ENCODE measurements at regions not wholly inside any gene's neighbourhood (a gene's known extent, or its start where the extent isn't known, plus 50 kb on each side); places are given as distances from the start of the nearest gene placed in this dataset.
"Not testable (repeated sequence)": the region's sequence is repeated elsewhere in the genome, so short reads cannot be mapped to it uniquely, and the experiment has no call there.

DNA sequence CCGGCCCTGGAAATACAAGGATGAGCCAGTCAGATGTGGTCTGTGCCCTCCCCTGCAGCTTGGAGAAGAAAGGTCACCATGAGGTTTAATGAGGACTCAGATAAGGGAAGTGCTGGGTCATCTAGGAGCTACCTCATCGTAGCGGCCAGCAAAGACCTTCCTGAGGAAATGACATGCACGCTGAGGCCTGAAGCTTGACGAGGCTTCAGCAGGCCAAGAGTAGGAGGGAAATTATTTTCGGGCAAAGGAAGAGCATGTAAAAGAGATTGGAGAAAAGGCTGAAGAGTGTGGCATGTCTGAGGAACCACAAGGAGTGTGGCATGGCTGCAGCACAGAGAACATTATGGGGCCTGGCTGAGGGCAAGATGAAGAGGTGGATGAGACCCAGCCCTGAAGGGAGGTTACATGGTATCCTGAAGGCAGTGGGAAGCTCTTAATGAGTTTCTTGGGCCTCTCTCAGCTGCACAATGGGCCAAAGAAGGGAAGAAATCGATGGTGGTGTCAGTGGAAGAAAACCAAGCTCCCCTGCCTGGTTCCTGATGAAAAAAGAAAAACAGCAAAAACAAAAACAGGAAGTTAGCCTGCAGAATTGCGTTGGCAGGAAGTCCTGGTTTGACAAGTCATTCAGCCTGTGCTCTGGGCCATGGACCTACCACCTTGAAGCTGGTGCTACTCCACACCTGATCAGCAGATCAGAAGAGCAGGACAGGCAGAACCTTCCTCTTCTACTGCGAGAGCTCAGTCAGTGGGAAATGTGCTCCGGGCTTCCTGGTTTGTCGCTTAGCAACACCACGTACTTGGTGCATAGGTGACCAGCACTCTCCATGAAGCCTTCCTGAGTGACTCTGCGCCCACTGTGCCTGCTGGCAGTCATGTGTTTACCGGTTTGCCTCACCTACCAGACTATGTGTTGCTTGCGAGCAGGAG is 134.5 kb upstream of the KLF3 start:
- no peaks in the 10 kb centered on the region for H3K36me3 ChIP-seq
- intact Hi-C loops (cut with DNase I), result loop anchor here (10.0 kb wide), 1 partner anchor 465 kb away; no protein-coding TSS in a partner anchor
- no peaks in the 10 kb centered on the region for H3K27me3 ChIP-seq
- DNase-seq (ENCODE audit: low spot score in 2 of 2), result peak; percentile 17 to 65
- TF ChIP-seq, protein P1, sequence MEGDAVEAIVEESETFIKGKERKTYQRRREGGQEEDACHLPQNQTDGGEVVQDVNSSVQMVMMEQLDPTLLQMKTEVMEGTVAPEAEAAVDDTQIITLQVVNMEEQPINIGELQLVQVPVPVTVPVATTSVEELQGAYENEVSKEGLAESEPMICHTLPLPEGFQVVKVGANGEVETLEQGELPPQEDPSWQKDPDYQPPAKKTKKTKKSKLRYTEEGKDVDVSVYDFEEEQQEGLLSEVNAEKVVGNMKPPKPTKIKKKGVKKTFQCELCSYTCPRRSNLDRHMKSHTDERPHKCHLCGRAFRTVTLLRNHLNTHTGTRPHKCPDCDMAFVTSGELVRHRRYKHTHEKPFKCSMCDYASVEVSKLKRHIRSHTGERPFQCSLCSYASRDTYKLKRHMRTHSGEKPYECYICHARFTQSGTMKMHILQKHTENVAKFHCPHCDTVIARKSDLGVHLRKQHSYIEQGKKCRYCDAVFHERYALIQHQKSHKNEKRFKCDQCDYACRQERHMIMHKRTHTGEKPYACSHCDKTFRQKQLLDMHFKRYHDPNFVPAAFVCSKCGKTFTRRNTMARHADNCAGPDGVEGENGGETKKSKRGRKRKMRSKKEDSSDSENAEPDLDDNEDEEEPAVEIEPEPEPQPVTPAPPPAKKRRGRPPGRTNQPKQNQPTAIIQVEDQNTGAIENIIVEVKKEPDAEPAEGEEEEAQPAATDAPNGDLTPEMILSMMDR (IDR thresholded peaks at IDR 0.05), result no peak
- no peaks in the 10 kb centered on the region for H3K9me3 ChIP-seq
- no peak overlapping the region for H3K4me3 ChIP-seq
- H3K4me1 ChIP-seq, result no peaks in the 10 kb centered on the region
- no peak overlapping the region for H3K27ac ChIP-seq

DNA sequence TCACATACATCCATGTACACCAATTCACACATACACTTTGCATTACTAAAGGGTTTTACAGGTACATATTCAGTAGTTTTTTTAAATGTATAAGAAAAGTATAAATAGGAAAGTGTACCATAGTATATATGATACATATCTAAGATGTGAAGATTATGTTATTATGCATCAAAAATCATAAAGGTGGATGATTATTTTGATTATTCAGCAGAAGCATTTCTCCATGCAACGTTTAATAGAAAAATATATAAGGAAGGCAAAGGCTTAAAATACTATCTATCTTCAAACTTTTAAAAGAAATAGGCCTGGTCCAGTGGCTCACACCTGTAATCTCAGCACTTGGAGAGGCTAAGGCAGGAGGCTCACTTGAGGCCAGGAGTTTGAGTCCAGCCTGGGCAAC is 133.5 kb upstream of the KLF3 start:
- H3K27ac ChIP-seq, result no peak overlapping the region

DNA sequence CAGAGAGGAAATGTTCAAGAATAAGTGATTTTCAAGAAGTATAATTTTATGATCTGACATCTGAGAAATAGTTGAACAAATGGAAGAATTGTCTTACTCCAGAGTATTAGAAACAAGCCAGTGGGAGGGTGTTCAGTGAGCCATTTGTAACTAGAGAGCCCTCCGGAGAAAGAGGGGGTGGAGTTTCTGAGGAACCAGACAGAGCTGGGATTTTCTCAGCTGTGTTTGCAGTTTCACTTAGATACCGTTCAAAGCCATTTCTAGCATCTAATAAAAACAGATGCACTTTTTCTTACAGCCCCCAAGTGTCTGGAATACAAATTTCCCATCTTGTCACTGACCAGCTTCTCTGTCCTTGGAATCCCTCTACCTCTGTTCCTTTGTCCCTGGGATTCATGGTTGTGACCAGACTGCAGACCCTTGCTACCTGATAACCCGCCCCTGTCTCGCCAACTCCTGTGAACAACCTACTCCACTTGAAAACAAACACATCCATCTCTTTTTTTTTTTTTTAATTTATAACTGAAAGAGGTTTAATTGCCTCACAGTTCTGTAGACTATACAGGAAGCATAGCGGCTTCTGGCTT is 132.8 kb upstream of the KLF3 start:
- no peaks in the 10 kb centered on the region for H3K36me3 ChIP-seq
- no peak overlapping the region for H3K4me3 ChIP-seq
- DNase-seq (ENCODE audit: low spot score in 2 of 2), result no peak
- no peaks in the 10 kb centered on the region for H3K27me3 ChIP-seq
- TF ChIP-seq, protein P1 (IDR thresholded peaks at IDR 0.05), result no peak
- no peaks in the 10 kb centered on the region for H3K9me3 ChIP-seq
- no peak overlapping the region for H3K27ac ChIP-seq
- H3K4me1 ChIP-seq, result no peaks in the 10 kb centered on the region
- intact Hi-C loops (cut with DNase I), result loop anchor here (10.0 kb wide), 1 partner anchor 466 kb away; no protein-coding TSS in a partner anchor

More for the DNA sequence above, 133.5 kb upstream of the KLF3 start:
- Histone ChIP-seq H3K36me3 (no peaks in the 10 kb centered on the region), H3K27me3 (no peaks in the 10 kb centered on the region), H3K9me3 (no peaks in the 10 kb centered on the region), H3K4me3 (no peak overlapping the region), H3K4me1 (no peaks in the 10 kb centered on the region)
- TF ChIP-seq, protein P1 (IDR thresholded peaks at IDR 0.05), result no peak
- no peak for DNase-seq (ENCODE audit: low spot score in 2 of 2)
- intact Hi-C loops (cut with DNase I), result loop anchor here (10.0 kb wide), 1 partner anchor 466 kb away; no protein-coding TSS in a partner anchor

- TF ChIP-seq, protein P1 (IDR thresholded peaks at IDR 0.05), result no peak
- no peak for DNase-seq (ENCODE audit: low spot score in 2 of 2)
- no peak overlapping the region for H3K4me3 ChIP-seq
- H3K9me3 ChIP-seq, result no peaks in the 10 kb centered on the region
- no peaks in the 10 kb centered on the region for H3K4me1 ChIP-seq
- H3K36me3 ChIP-seq, result no peaks in the 10 kb centered on the region
- no peaks in the 10 kb centered on the region for H3K27me3 ChIP-seq
- H3K27ac ChIP-seq, result no peak overlapping the region
- intact Hi-C loops (cut with DNase I), result loop anchor here (10.0 kb wide), 1 partner anchor 468 kb away; no protein-coding TSS in a partner anchor
These were observed 131.0 kb upstream of the KLF3 start for GRCh38 chr4:38532908-38533499.

GRCh38 chr4:38534344-38535045 is 129.5 kb upstream of the KLF3 start:
- Histone ChIP-seq H3K4me3 (no peak overlapping the region), H3K27me3 (no peaks in the 10 kb centered on the region), H3K27ac (no peak overlapping the region), H3K4me1 (no peaks in the 10 kb centered on the region), H3K9me3 (no peaks in the 10 kb centered on the region), H3K36me3 (no peaks in the 10 kb centered on the region)
- DNase-seq (ENCODE audit: low spot score in 2 of 2), result no peak
- TF ChIP-seq, protein P1 (IDR thresholded peaks at IDR 0.05), result no peak
- intact Hi-C loops (cut with DNase I), result loop anchor here (10.0 kb wide), 1 partner anchor 470 kb away; no protein-coding TSS in a partner anchor

- intact Hi-C loops (cut with DNase I), result loop anchor here (10.0 kb wide), 1 partner anchor 470 kb away; no protein-coding TSS in a partner anchor
- not testable (repeated sequence) for H3K9me3 ChIP-seq; H3K36me3 ChIP-seq; H3K4me3 ChIP-seq; H3K4me1 ChIP-seq; H3K27ac ChIP-seq; DNase-seq (ENCODE audit: low spot score in 2 of 2); H3K27me3 ChIP-seq
These were observed 128.9 kb upstream of the KLF3 start for GRCh38 chr4:38535071-38535470.

Data from ascending aorta (tissue), 2 donors.